Skeletal muscle satellite cell (primary cell): ENCODE measurements at regions not wholly inside any gene's neighbourhood (a gene's known extent, or its start where the extent isn't known, plus 50 kb on each side); places are given as distances from the start of the nearest gene placed in this dataset.
A peak's percentile ranks its signal among the peaks of the same experiment; 100 is the strongest.

Source experiments
- H3K27me3 ChIP-seq: 2 replicates; pipeline ENCODE4 v1.7.0; 2013; ENCODE audit warnings: low read length; ENCODE audit not compliant: control insufficient read depth, insufficient read depth
- H3K36me3 ChIP-seq: 2 replicates; pipeline ENCODE4 v1.7.0; 2013; ENCODE audit warnings: mild to moderate bottlenecking, control low read depth, low read length; ENCODE audit not compliant: insufficient read depth
- H3K4me1 ChIP-seq: 2 replicates; pipeline ENCODE4 v1.7.0; 2013; ENCODE audit warnings: low read length; ENCODE audit not compliant: control insufficient read depth, insufficient read depth
- H3K4me2 ChIP-seq: 2 replicates; pipeline ENCODE4 v1.7.0; 2013; ENCODE audit warnings: mild to moderate bottlenecking, low read length
- H3K4me3 ChIP-seq: 2 replicates; pipeline ENCODE4 v1.7.0; 2013; ENCODE audit warnings: low read length
- H3K9ac ChIP-seq: 2 replicates; pipeline ENCODE4 v1.7.0; 2013; ENCODE audit warnings: mild to moderate bottlenecking, low read depth, low read length, moderate library complexity
- H3K9me3 ChIP-seq: replicated peaks from 2 replicates; pipeline ENCODE4 v1.7.0; 2013; ENCODE audit warnings: mild to moderate bottlenecking, control low read depth, low read length

- peak overlapping the region; percentile 26 for H3K9ac ChIP-seq
- H3K36me3 ChIP-seq: no peaks in the 10 kb centered on the region
- peaks cover 48% of the 10 kb centered on the region for H3K4me1 ChIP-seq
- H3K9me3 ChIP-seq: no peaks in the 10 kb centered on the region
- H3K27me3 ChIP-seq: no peaks in the 10 kb centered on the region
- peak overlapping the region; percentile 76 for H3K4me2 ChIP-seq
- H3K4me3 ChIP-seq: peak overlapping the region; percentile 42
Measured at GRCh38 chr5:135246605-135246922, 152.5 kb downstream of the MACROH2A1 start.

GRCh38 chr5:135245521-135246499, 153.2 kb downstream of the MACROH2A1 start:
- peaks cover 55% of the 10 kb centered on the region for H3K4me1 ChIP-seq
- H3K9me3 ChIP-seq: no peaks in the 10 kb centered on the region
- H3K36me3 ChIP-seq: no peaks in the 10 kb centered on the region
- peak overlapping the region; percentile 76 for H3K4me2 ChIP-seq
- H3K27me3 ChIP-seq: no peaks in the 10 kb centered on the region
- peak overlapping the region; percentile 26 for H3K9ac ChIP-seq
- H3K4me3 ChIP-seq: peak overlapping the region; percentile 42

GRCh38 chr5:135244620-135245021, 154.4 kb downstream of the MACROH2A1 start:
- Histone ChIP-seq H3K9me3 (no peaks in the 10 kb centered on the region), H3K4me2 (no peak overlapping the region), H3K4me3 (no peak overlapping the region), H3K36me3 (no peaks in the 10 kb centered on the region), H3K4me1 (peaks cover 57% of the 10 kb centered on the region), H3K9ac (no peak overlapping the region), H3K27me3 (no peaks in the 10 kb centered on the region)

GRCh38 chr5:135243556-135244285, 155.3 kb downstream of the MACROH2A1 start:
- H3K4me3 ChIP-seq: no peak overlapping the region
- no peak overlapping the region for H3K4me2 ChIP-seq
- peaks cover 57% of the 10 kb centered on the region for H3K4me1 ChIP-seq
- no peak overlapping the region for H3K9ac ChIP-seq
- no peaks in the 10 kb centered on the region for H3K9me3 ChIP-seq
- H3K27me3 ChIP-seq: no peaks in the 10 kb centered on the region
- H3K36me3 ChIP-seq: no peaks in the 10 kb centered on the region

- Histone ChIP-seq H3K27me3 (no peaks in the 10 kb centered on the region), H3K4me3 (no peak overlapping the region), H3K36me3 (no peaks in the 10 kb centered on the region), H3K4me1 (peaks cover 57% of the 10 kb centered on the region), H3K9me3 (no peaks in the 10 kb centered on the region), H3K9ac (peak overlapping the region; percentile 3), H3K4me2 (no peak overlapping the region)
Measured at GRCh38 chr5:135242866-135243555, 156.0 kb downstream of the MACROH2A1 start.

GRCh38 chr5:135242021-135242865, 156.8 kb downstream of the MACROH2A1 start:
- Histone ChIP-seq H3K36me3 (no peaks in the 10 kb centered on the region), H3K4me2 (peak overlapping the region; percentile 28), H3K4me1 (peaks cover 50% of the 10 kb centered on the region), H3K9ac (peak overlapping the region; percentile 17), H3K27me3 (peaks cover 6% of the 10 kb centered on the region), H3K9me3 (no peaks in the 10 kb centered on the region), H3K4me3 (no peak overlapping the region)

GRCh38 chr5:135241536-135241935, 157.5 kb downstream of the MACROH2A1 start:
- H3K9me3 ChIP-seq: no peaks in the 10 kb centered on the region
- H3K4me2 ChIP-seq: peak overlapping the region; percentile 28
- no peak overlapping the region for H3K4me3 ChIP-seq
- peaks cover 13% of the 10 kb centered on the region for H3K27me3 ChIP-seq
- no peaks in the 10 kb centered on the region for H3K36me3 ChIP-seq
- peak overlapping the region; percentile 17 for H3K9ac ChIP-seq
- peaks cover 43% of the 10 kb centered on the region for H3K4me1 ChIP-seq

- Histone ChIP-seq H3K4me2 (no peak overlapping the region), H3K9ac (no peak overlapping the region), H3K36me3 (no peaks in the 10 kb centered on the region), H3K4me3 (no peak overlapping the region), H3K27me3 (peaks cover 20% of the 10 kb centered on the region), H3K9me3 (no peaks in the 10 kb centered on the region), H3K4me1 (peaks cover 36% of the 10 kb centered on the region)
Measured at GRCh38 chr5:135240781-135241360, 158.2 kb downstream of the MACROH2A1 start.

GRCh38 chr5:135240283-135240633, 158.8 kb downstream of the MACROH2A1 start:
- H3K4me3 ChIP-seq: no peak overlapping the region
- peaks cover 30% of the 10 kb centered on the region for H3K4me1 ChIP-seq
- no peak overlapping the region for H3K4me2 ChIP-seq
- peaks cover 26% of the 10 kb centered on the region for H3K27me3 ChIP-seq
- H3K9ac ChIP-seq: no peak overlapping the region
- H3K36me3 ChIP-seq: no peaks in the 10 kb centered on the region
- H3K9me3 ChIP-seq: no peaks in the 10 kb centered on the region

- no peak overlapping the region for H3K9ac ChIP-seq
- H3K27me3 ChIP-seq: peaks cover 26% of the 10 kb centered on the region
- H3K36me3 ChIP-seq: no peaks in the 10 kb centered on the region
- no peaks in the 10 kb centered on the region for H3K9me3 ChIP-seq
- no peak overlapping the region for H3K4me2 ChIP-seq
- H3K4me3 ChIP-seq: no peak overlapping the region
- peaks cover 27% of the 10 kb centered on the region for H3K4me1 ChIP-seq
Measured at GRCh38 chr5:135239453-135240282, 159.4 kb downstream of the MACROH2A1 start.
